Astrocyte (in vitro differentiated cells and primary cell): ENCODE measurements at regions not wholly inside any gene's neighbourhood (a gene's known extent, or its start where the extent isn't known, plus 50 kb on each side); places are given as distances from the start of the nearest gene placed in this dataset.

ENCODE experiments used
- DNase-seq: peaks from one replicate; pipeline ENCODE4 v3.0.0-alpha.2; 2010; ENCODE audit warnings: low read depth
- FAIRE-seq: peaks from 2 replicates; lab custom pipeline; 2011; peaks lifted over from hg19 to GRCh38; lab: Jason Lieb, UNC
- H2AFZ ChIP-seq: 2 replicates; pipeline ENCODE4 v1.6.0; 2012; ENCODE audit warnings: low read depth, low read length, inconsistent platforms
- H3K27ac ChIP-seq: 2 replicates; pipeline ENCODE4 v1.5.1; 2011; ENCODE audit warnings: low read depth, low read length, inconsistent platforms
- H3K27me3 ChIP-seq: 2 replicates; pipeline ENCODE4 v1.6.0; 2011; ENCODE audit warnings: low read length, inconsistent platforms; ENCODE audit not compliant: insufficient read depth
- H3K36me3 ChIP-seq: 2 replicates; pipeline ENCODE4 v1.5.1; 2011; ENCODE audit warnings: low read length, inconsistent platforms; ENCODE audit not compliant: insufficient read depth
- H3K4me1 ChIP-seq: 2 replicates; pipeline ENCODE4 v1.5.1; 2011; ENCODE audit warnings: low read length, inconsistent platforms; ENCODE audit not compliant: insufficient read depth
- H3K4me2 ChIP-seq: 2 replicates; pipeline ENCODE4 v1.6.0; 2012; ENCODE audit warnings: low read length, inconsistent platforms
- H3K4me3 ChIP-seq: 2 replicates; pipeline ENCODE4 v1.5.1; 2011; ENCODE audit warnings: low read depth, mild to moderate bottlenecking, low read length, inconsistent platforms; ENCODE audit not compliant: insufficient read depth
- H3K79me2 ChIP-seq: 2 replicates; pipeline ENCODE4 v1.6.0; 2012; ENCODE audit warnings: mild to moderate bottlenecking, low read length, inconsistent platforms; ENCODE audit not compliant: insufficient read depth
- H3K9ac ChIP-seq: 2 replicates; pipeline ENCODE4 v1.6.0; 2012; ENCODE audit warnings: mild to moderate bottlenecking, low read length, inconsistent platforms
- H3K9me3 ChIP-seq: 2 replicates; pipeline ENCODE4 v1.5.1; 2012; ENCODE audit warnings: low read depth, mild to moderate bottlenecking, low read length, inconsistent platforms; ENCODE audit not compliant: insufficient read depth
- H4K20me1 ChIP-seq: 2 replicates; pipeline ENCODE4 v1.6.0; 2012; ENCODE audit warnings: low read length, inconsistent platforms; ENCODE audit not compliant: insufficient read depth
- H3K27ac Mint-ChIP-seq: one replicate; pipeline ENCODE4 v1.8.0; 2021; ENCODE audit warnings: mild to moderate bottlenecking, mixed read lengths; ENCODE audit not compliant: unreplicated experiment
- H3K27me3 Mint-ChIP-seq: one replicate; pipeline ENCODE4 v1.8.0; 2021; ENCODE audit warnings: low read depth, mixed read lengths; ENCODE audit not compliant: unreplicated experiment
- H3K36me3 Mint-ChIP-seq: one replicate; pipeline ENCODE4 v1.8.0; 2021; ENCODE audit warnings: low read depth, mixed read lengths; ENCODE audit not compliant: unreplicated experiment
- H3K4me1 Mint-ChIP-seq: one replicate; pipeline ENCODE4 v1.8.0; 2021; ENCODE audit warnings: low read depth, mixed read lengths; ENCODE audit not compliant: unreplicated experiment
- H3K4me3 Mint-ChIP-seq: one replicate; pipeline ENCODE4 v1.8.0; 2021; ENCODE audit warnings: mild to moderate bottlenecking, moderate library complexity, mixed read lengths; ENCODE audit not compliant: unreplicated experiment
- H3K9me3 Mint-ChIP-seq: one replicate; pipeline ENCODE4 v1.8.0; 2021; ENCODE audit warnings: mild to moderate bottlenecking, mixed read lengths; ENCODE audit not compliant: unreplicated experiment
- EZH2 ChIP-seq: IDR thresholded peaks from 2 replicates; pipeline ENCODE4 v1.6.1; 2012; ENCODE audit warnings: mild to moderate bottlenecking, low read length, inconsistent platforms; ENCODE audit not compliant: insufficient read depth
- TF ChIP-seq, protein P1 (sequence below): IDR thresholded peaks from 2 replicates; pipeline ENCODE4 v1.5.1; 2011; ENCODE audit warnings: low read depth, mild to moderate bottlenecking, inconsistent platforms, low read length, moderate library complexity; ENCODE audit not compliant: insufficient read depth

DNA sequence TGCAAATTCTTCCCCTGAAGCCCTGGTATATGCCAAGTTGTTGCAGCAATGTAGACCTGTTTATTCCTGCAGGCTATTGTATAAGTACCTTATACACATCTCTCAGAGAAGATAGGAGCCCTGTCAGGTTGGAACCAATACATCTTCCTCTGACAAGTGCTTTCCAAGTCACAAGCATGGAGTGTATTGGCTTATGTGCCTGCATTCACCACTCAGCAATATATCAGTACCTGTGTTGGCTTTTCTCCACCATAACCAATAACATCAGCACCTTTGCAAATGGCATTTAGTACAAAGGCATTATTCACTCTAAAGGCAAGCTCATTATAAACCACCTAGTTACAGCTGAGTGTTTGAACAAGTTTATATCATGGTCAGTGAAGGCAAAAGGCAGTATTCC lies 611.7 kb upstream of the CNTN5 start:
- no peak overlapping the region for H3K4me2 ChIP-seq
- H3K4me1 ChIP-seq, result no peaks in the 10 kb centered on the region
- no peak overlapping the region for H3K4me3 ChIP-seq
- no peak overlapping the region for H3K9ac ChIP-seq
- Mint-ChIP-seq H3K4me3 (no peak overlapping the region), H3K36me3 (no peaks in the 10 kb centered on the region), H3K27ac (no peak overlapping the region), H3K27me3 (no peaks in the 10 kb centered on the region), H3K4me1 (no peaks in the 10 kb centered on the region), H3K9me3 (no peaks in the 10 kb centered on the region)
- FAIRE-seq (no peak), DNase-seq (no peak)
- H3K27me3 ChIP-seq, result no peaks in the 10 kb centered on the region
- no peak for TF ChIP-seq EZH2
- TF ChIP-seq, protein P1, sequence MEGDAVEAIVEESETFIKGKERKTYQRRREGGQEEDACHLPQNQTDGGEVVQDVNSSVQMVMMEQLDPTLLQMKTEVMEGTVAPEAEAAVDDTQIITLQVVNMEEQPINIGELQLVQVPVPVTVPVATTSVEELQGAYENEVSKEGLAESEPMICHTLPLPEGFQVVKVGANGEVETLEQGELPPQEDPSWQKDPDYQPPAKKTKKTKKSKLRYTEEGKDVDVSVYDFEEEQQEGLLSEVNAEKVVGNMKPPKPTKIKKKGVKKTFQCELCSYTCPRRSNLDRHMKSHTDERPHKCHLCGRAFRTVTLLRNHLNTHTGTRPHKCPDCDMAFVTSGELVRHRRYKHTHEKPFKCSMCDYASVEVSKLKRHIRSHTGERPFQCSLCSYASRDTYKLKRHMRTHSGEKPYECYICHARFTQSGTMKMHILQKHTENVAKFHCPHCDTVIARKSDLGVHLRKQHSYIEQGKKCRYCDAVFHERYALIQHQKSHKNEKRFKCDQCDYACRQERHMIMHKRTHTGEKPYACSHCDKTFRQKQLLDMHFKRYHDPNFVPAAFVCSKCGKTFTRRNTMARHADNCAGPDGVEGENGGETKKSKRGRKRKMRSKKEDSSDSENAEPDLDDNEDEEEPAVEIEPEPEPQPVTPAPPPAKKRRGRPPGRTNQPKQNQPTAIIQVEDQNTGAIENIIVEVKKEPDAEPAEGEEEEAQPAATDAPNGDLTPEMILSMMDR, result no peak
- H3K9me3 ChIP-seq, result no peaks in the 10 kb centered on the region
- H3K27ac ChIP-seq, result no peak overlapping the region
- no peak overlapping the region for H2AFZ ChIP-seq
- no peaks in the 10 kb centered on the region for H3K79me2 ChIP-seq
- H4K20me1 ChIP-seq, result no peaks in the 10 kb centered on the region
- H3K36me3 ChIP-seq, result no peaks in the 10 kb centered on the region

DNA sequence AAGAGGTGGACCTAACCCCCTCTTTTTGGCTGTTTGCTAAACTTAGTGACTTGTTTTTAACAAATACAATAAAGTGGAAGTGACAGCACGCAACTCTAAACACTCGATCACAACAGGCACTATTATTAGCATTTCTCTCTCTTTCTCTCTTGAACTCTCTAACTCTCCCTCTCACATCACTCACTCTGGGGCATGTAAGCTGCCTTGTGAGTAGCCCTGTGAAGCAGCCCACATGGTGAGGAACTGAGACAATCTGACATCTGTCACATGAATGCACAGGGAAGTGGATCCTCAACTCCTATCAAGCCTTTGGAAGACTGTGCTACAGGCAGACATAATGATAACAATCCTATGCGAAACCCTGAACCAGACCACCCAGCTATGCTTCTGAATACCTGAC lies 609.0 kb upstream of the CNTN5 start:
- Histone ChIP-seq H3K4me2 (no peak overlapping the region), H3K9me3 (no peaks in the 10 kb centered on the region), H2AFZ (no peak overlapping the region), H4K20me1 (no peaks in the 10 kb centered on the region), H3K4me3 (no peak overlapping the region), H3K9ac (no peak overlapping the region), H3K36me3 (no peaks in the 10 kb centered on the region), H3K79me2 (no peaks in the 10 kb centered on the region), H3K27me3 (no peaks in the 10 kb centered on the region), H3K27ac (no peak overlapping the region), H3K4me1 (no peaks in the 10 kb centered on the region)
- H3K36me3 Mint-ChIP-seq, result no peaks in the 10 kb centered on the region
- H3K27ac Mint-ChIP-seq, result no peak overlapping the region
- no peak overlapping the region for H3K4me3 Mint-ChIP-seq
- no peak for FAIRE-seq
- DNase-seq, result no peak
- H3K27me3 Mint-ChIP-seq, result no peaks in the 10 kb centered on the region
- TF ChIP-seq EZH2, result no peak
- TF ChIP-seq, protein P1, result no peak
- H3K4me1 Mint-ChIP-seq, result no peaks in the 10 kb centered on the region
- no peaks in the 10 kb centered on the region for H3K9me3 Mint-ChIP-seq

DNA sequence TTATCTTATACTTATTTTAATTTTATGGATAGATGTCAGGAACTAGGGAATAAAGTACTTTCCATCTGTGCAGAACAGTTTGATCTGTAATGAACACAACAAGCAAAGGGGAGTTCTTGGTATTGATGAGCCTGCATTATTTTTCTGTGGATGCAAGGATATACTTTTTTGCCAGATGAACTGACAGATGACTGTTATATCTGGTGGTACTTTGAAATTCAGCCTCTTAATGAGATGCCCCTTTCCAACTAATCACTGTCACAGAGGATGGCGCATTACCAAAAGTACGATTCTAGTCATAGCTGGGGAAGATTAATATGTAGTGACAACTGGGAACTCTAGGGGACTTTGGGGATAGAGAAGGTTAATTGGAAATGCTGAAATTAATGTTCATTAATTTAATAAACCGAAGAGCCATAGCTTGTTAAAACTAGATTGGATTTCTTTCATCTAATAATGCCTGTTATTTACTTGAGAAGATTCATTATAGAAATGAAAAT lies 603.4 kb upstream of the CNTN5 start:
- no peak overlapping the region for H3K4me2 ChIP-seq
- FAIRE-seq (no peak), DNase-seq (no peak)
- no peaks in the 10 kb centered on the region for H3K27me3 Mint-ChIP-seq
- peaks cover 3% of the 10 kb centered on the region for H3K9me3 Mint-ChIP-seq
- H3K9ac ChIP-seq, result no peak overlapping the region
- no peak for TF ChIP-seq EZH2
- TF ChIP-seq, protein P1, result no peak
- H3K27me3 ChIP-seq, result no peaks in the 10 kb centered on the region
- no peaks in the 10 kb centered on the region for H3K79me2 ChIP-seq
- no peaks in the 10 kb centered on the region for H3K36me3 ChIP-seq
- H3K4me3 ChIP-seq, result no peak overlapping the region
- H3K4me1 ChIP-seq, result no peaks in the 10 kb centered on the region
- H4K20me1 ChIP-seq, result no peaks in the 10 kb centered on the region
- no peak overlapping the region for H3K27ac Mint-ChIP-seq
- peaks cover 2% of the 10 kb centered on the region for H3K36me3 Mint-ChIP-seq
- no peaks in the 10 kb centered on the region for H3K4me1 Mint-ChIP-seq
- no peak overlapping the region for H2AFZ ChIP-seq
- H3K27ac ChIP-seq, result no peak overlapping the region
- no peaks in the 10 kb centered on the region for H3K9me3 ChIP-seq
- no peak overlapping the region for H3K4me3 Mint-ChIP-seq
